IMR-90 (cell line): ENCODE measurements at regions not wholly inside any gene's neighbourhood (a gene's known extent, or its start where the extent isn't known, plus 50 kb on each side); places are given as distances from the start of the nearest gene placed in this dataset.

Experiments used
- ATAC-seq: fragments of 200-7000 bp; cut with Tn5 transposase; 2 replicates; pipeline ENCODE4 v1.9.1; 2020; ENCODE audit warnings: low read depth, mild to moderate bottlenecking, moderate library complexity
- BruUV-seq: library from RNA; stranded (reverse); fragments of 400-500 nt; replicated peaks from 2 replicates; lab custom pipeline; 2021; lab: Mats Ljungman, UMichigan
- CTCF ChIA-PET: fragments of 300-600 bp; formaldehyde crosslinking; extraction: SDS; loops from one replicate; lab custom pipeline; 2021; ENCODE audit warnings: antibody characterized with exemption; lab: Yijun Ruan, JAX
- POLR2A ChIA-PET: fragments of 300-600 bp; sonication (Branson Sonifier 250); formaldehyde crosslinking; loops from one replicate; lab custom pipeline; 2022; ENCODE audit warnings: antibody characterized with exemption; ENCODE audit not compliant: unreplicated experiment; lab: Charles Lee
- DNase-seq: peaks from one replicate; pipeline ENCODE4 v3.0.0; 2013
- H2AFZ ChIP-seq: replicated peaks from 2 replicates; pipeline ENCODE3; 2013; ENCODE audit warnings: low read length, mild to moderate bottlenecking; ENCODE audit not compliant: poor library complexity
- H2AK5ac ChIP-seq: 2 replicates; pipeline ENCODE4 v1.6.1; 2013; ENCODE audit warnings: low read depth, low read length, inconsistent platforms
- H2AK9ac ChIP-seq: replicated peaks from 2 replicates; pipeline ENCODE3; 2013; ENCODE audit warnings: mild to moderate bottlenecking, low read depth, low read length, moderate library complexity; ENCODE audit not compliant: poor library complexity
- H2BK120ac ChIP-seq: 2 replicates; pipeline ENCODE4 v1.6.1; 2013; ENCODE audit warnings: low read depth, low read length, inconsistent platforms
- H2BK15ac ChIP-seq: 3 replicates; pipeline ENCODE4 v1.6.1; 2013; ENCODE audit warnings: low read depth, low read length, inconsistent platforms
- H2BK20ac ChIP-seq: 2 replicates; pipeline ENCODE4 v1.6.1; 2013; ENCODE audit warnings: low read depth, mild to moderate bottlenecking, inconsistent platforms, low read length, moderate library complexity
- H2BK5ac ChIP-seq: 2 replicates; pipeline ENCODE4 v1.6.1; 2013; ENCODE audit warnings: mild to moderate bottlenecking, low read depth, low read length, inconsistent platforms; ENCODE audit not compliant: poor library complexity, severe bottlenecking
- H3K14ac ChIP-seq: replicated peaks from 2 replicates; pipeline ENCODE4 v1.6.1; 2013; ENCODE audit warnings: low read depth, low read length, inconsistent platforms
- H3K18ac ChIP-seq: 2 replicates; pipeline ENCODE4 v1.6.1; 2013; ENCODE audit warnings: low read depth, low read length, control low read depth
- H3K23ac ChIP-seq: 2 replicates; pipeline ENCODE4 v1.6.1; 2013; ENCODE audit warnings: low read depth, low read length, inconsistent platforms
- H3K27ac ChIP-seq: 2 replicates; pipeline ENCODE4 v1.5.1; 2013; ENCODE audit warnings: mild to moderate bottlenecking, control low read depth, low read length; ENCODE audit not compliant: insufficient read depth
- H3K27me3 ChIP-seq: 2 replicates; pipeline ENCODE4 v1.6.1; 2013; ENCODE audit warnings: low read length; ENCODE audit not compliant: control insufficient read depth, insufficient read depth
- H3K36me3 ChIP-seq: 2 replicates; pipeline ENCODE4 v1.6.1; 2013; ENCODE audit warnings: low read length, mixed read lengths; ENCODE audit not compliant: control insufficient read depth, insufficient read depth
- H3K4ac ChIP-seq: 2 replicates; pipeline ENCODE4 v1.6.1; 2013; ENCODE audit warnings: low read depth, low read length, inconsistent platforms
- H3K4me1 ChIP-seq: 2 replicates; pipeline ENCODE4 v1.6.1; 2013; ENCODE audit warnings: low read length, mixed read lengths; ENCODE audit not compliant: control insufficient read depth, insufficient read depth
- H3K4me2 ChIP-seq: 2 replicates; pipeline ENCODE4 v1.6.1; 2013; ENCODE audit warnings: low read depth, mild to moderate bottlenecking, control low read depth, low read length, moderate library complexity
- H3K4me3 ChIP-seq: 2 replicates; pipeline ENCODE4 v1.5.1; 2013; ENCODE audit warnings: low read depth, mild to moderate bottlenecking, control low read depth, low read length, moderate library complexity; ENCODE audit not compliant: insufficient read depth
- H3K56ac ChIP-seq: 2 replicates; pipeline ENCODE4 v1.6.1; 2013; ENCODE audit warnings: low read length, inconsistent platforms; ENCODE audit not compliant: insufficient read depth; ENCODE audit errors: extremely low read depth
- H3K79me1 ChIP-seq, 2 experiments: 2 replicates each; pipeline ENCODE4 v1.6.1; 2013; ENCODE audit warnings: low read length in 2 of 2, inconsistent platforms in 1 of 2, low read depth in 1 of 2
- H3K9ac ChIP-seq: 2 replicates; pipeline ENCODE4 v1.6.1; 2013; ENCODE audit warnings: low read depth, low read length, control low read depth
- H3K9me1 ChIP-seq: 2 replicates; pipeline ENCODE4 v1.6.1; 2013; ENCODE audit warnings: low read length, inconsistent platforms; ENCODE audit not compliant: insufficient read depth
- H3K9me3 ChIP-seq: 2 replicates; pipeline ENCODE4 v1.6.1; 2013; ENCODE audit warnings: low read length; ENCODE audit not compliant: control insufficient read depth, insufficient read depth
- H4K20me1 ChIP-seq: 2 replicates; pipeline ENCODE4 v1.6.1; 2013; ENCODE audit warnings: low read length, inconsistent platforms; ENCODE audit not compliant: insufficient read depth
- H4K5ac ChIP-seq: 2 replicates; pipeline ENCODE4 v1.6.1; 2013; ENCODE audit warnings: mild to moderate bottlenecking, low read depth, low read length, control low read depth
- H4K8ac ChIP-seq, 2 experiments: 2 replicates each; pipeline ENCODE4 v1.6.1; 2013; ENCODE audit warnings: low read depth in 2 of 2, low read length in 2 of 2, control low read depth in 1 of 2, inconsistent platforms in 1 of 2
- H4K91ac ChIP-seq: 2 replicates; pipeline ENCODE4 v1.6.1; 2013; ENCODE audit warnings: low read depth, low read length, inconsistent platforms; ENCODE audit not compliant: insufficient read depth
- BHLHE40 ChIP-seq: fragments of 150-350 bp; IDR thresholded peaks from 2 replicates; pipeline ENCODE4 v1.6.1; 2016; ENCODE audit warnings: mild to moderate bottlenecking, low read depth, low read length
- MAFK ChIP-seq: IDR thresholded peaks from 2 replicates; pipeline ENCODE4 v1.6.1; 2012; ENCODE audit warnings: low read depth, low read length, improper control_type of control experiment
- POLR2A ChIP-seq: IDR thresholded peaks from 2 replicates; pipeline ENCODE4 v1.6.1; 2012; ENCODE audit warnings: mild to moderate bottlenecking, low read depth, low read length
- RFX5 ChIP-seq: IDR thresholded peaks from 2 replicates; pipeline ENCODE4 v1.8.0; 2012; ENCODE audit warnings: low read depth, mild to moderate bottlenecking, low read length, moderate library complexity
- WGBS, 2 experiments: methylation state at CpG; one replicate each; pipeline versions ENCODE4 v1.1.5 to v1.1.7; 2013; ENCODE audit warnings: missing lambda C conversion rate in 2 of 2; ENCODE audit not compliant: insufficient read length in 1 of 2; ENCODE audit errors: extremely low coverage in 2 of 2; 5-methylcytosine and 5-hydroxymethylcytosine counted together
- dilution Hi-C: fragments of 300-500 bp; cut with HindIII; formaldehyde crosslinking; loops from one replicate; pipeline ENCODE4 v1.14.3; 2018; ENCODE audit warnings: low sequenced_read_pairs; ENCODE audit not compliant: unreplicated experiment
- in situ Hi-C: fragments of 300-500 bp; cut with MboI; formaldehyde crosslinking; loops from 3 replicates; pipeline ENCODE4 v1.14.3; 2019; ENCODE audit warnings: low sequenced_read_pairs, inconsistent platforms, mixed read lengths
- intact Hi-C: fragments of 100-400 bp; cut with micrococcal nuclease; formaldehyde crosslinking; loops from 2 replicates; pipeline ENCODE4 v1.10.0; 2022
- TF ChIP-seq, protein P1 (sequence below): fragments of 150-350 bp; IDR thresholded peaks from 2 replicates; pipeline ENCODE4 v1.6.1; 2017; ENCODE audit warnings: mild to moderate bottlenecking, antibody characterized with exemption, low read length, low read depth

DNA sequence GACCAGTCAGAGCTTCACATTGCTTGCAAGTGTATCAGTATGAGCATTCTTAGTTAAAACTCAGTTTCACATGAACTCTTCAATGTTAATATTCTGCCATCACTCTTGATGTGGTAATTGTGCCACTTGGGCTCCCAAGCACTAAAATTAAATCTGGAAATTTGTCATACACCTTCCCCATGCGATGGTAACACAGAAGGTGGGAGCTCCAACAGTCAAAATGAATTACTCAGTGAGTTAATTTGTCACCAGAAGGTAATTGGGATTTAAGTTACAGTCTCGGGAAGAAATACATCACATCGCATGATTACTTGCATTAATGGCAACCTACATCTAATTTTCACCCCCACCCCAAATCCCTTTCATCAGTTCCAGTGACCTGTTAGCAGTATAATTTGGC is 376.5 kb upstream of the DAB1 start:
- WGBS, 2 experiments, result no CpG with 5 or more reads among the region's 3 CpGs
- no peak overlapping the region for H2BK15ac ChIP-seq
- no peak overlapping the region for H3K23ac ChIP-seq
- H3K79me1 ChIP-seq, result no peaks in the 10 kb centered on the region
- no peaks in the 10 kb centered on the region for H3K36me3 ChIP-seq
- no peak overlapping the region for H3K14ac ChIP-seq
- no peak overlapping the region for H3K4me2 ChIP-seq
- no peak for DNase-seq
- no peak overlapping the region for H3K18ac ChIP-seq
- H3K27ac ChIP-seq, result no peak overlapping the region
- no peaks in the 10 kb centered on the region for H3K9me1 ChIP-seq
- dilution Hi-C loops, result no loop called here
- no peak overlapping the region for H4K8ac ChIP-seq
- no TSS peak for BruUV-seq
- no peak overlapping the region for H4K91ac ChIP-seq
- H4K5ac ChIP-seq, result no peak overlapping the region
- no peak overlapping the region for H2BK120ac ChIP-seq
- no peak overlapping the region for H3K56ac ChIP-seq
- in situ Hi-C loops, result no loop called here
- no peak overlapping the region for H2AK5ac ChIP-seq
- H2BK20ac ChIP-seq, result no peak overlapping the region
- no peak for TF ChIP-seq MAFK
- TF ChIP-seq, protein P1, sequence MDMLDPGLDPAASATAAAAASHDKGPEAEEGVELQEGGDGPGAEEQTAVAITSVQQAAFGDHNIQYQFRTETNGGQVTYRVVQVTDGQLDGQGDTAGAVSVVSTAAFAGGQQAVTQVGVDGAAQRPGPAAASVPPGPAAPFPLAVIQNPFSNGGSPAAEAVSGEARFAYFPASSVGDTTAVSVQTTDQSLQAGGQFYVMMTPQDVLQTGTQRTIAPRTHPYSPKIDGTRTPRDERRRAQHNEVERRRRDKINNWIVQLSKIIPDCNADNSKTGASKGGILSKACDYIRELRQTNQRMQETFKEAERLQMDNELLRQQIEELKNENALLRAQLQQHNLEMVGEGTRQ, result no peak
- no peak for TF ChIP-seq POLR2A
- TF ChIP-seq RFX5, result no peak
- no peak for TF ChIP-seq BHLHE40
- H3K4ac ChIP-seq, result no peak overlapping the region
- no peaks in the 10 kb centered on the region for H3K27me3 ChIP-seq
- H3K9me3 ChIP-seq, result no peaks in the 10 kb centered on the region
- no peaks in the 10 kb centered on the region for H3K4me1 ChIP-seq
- no peak overlapping the region for H2BK5ac ChIP-seq
- no peaks in the 10 kb centered on the region for H4K20me1 ChIP-seq
- POLR2A ChIA-PET, result no interaction called here
- H3K9ac ChIP-seq, result no peak overlapping the region
- intact Hi-C loops, result no loop called here
- no peak for ATAC-seq
- no peak overlapping the region for H3K4me3 ChIP-seq
- H2AK9ac ChIP-seq, result no peak overlapping the region
- H2AFZ ChIP-seq, result no peak overlapping the region
- CTCF ChIA-PET, result no interaction called here
